Stimulated activated CD8-positive, alpha-beta memory T cell treated with anti-CD3 and anti-CD28 coated beads, Interleukin-2, amount 100 ng/mL, for 1 hour (primary cell): ENCODE measurements at regions not wholly inside any gene's neighbourhood (a gene's known extent, or its start where the extent isn't known, plus 50 kb on each side); places are given as distances from the start of the nearest gene placed in this dataset.

ENCODE experiments used
- DNase-seq, 2 donors: peaks; one replicate each; pipeline ENCODE4 v3.0.0-alpha.2; 2020; ENCODE audit warnings: low read depth in 2 of 2

DNA sequence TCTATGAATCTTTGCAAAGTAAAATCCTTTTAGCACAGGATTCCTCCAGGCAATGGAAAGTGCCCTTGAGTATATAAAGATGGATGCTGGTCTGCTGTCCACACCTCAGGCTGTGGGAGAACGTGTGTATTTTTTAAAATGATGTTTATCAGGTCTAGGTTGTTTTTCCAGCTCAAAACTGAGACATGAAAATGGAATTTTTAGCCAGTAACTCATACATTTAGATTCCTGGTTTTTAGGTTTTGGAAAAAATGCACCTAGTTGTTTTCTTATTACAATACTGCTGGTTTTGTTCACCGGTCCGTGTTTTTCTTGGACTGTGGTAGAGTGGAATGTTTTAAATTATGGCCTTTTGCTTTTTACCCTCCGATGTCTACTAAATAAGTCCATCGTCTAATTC lies 554.7 kb downstream of the SOX6 start:
- DNase-seq = no peak

DNA sequence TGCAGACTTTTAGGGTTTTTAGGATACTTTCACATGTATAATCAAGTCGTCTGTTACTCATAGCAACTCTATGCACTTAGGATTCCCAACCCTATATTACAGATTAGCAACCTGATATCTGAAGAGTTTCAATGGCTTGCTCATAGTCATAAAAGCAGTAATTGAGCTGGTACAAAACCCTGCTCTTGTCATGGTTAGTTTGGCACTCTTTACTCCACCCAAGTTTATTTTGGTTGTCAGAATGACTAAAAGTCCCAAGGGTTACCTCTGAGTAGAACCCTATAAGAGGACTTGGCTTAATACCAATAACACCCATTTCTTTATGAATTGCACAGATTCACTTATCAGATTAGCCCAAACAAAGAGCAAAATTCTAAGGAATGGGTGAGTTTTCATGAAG lies 550.6 kb downstream of the SOX6 start:
- no peak for DNase-seq

DNA sequence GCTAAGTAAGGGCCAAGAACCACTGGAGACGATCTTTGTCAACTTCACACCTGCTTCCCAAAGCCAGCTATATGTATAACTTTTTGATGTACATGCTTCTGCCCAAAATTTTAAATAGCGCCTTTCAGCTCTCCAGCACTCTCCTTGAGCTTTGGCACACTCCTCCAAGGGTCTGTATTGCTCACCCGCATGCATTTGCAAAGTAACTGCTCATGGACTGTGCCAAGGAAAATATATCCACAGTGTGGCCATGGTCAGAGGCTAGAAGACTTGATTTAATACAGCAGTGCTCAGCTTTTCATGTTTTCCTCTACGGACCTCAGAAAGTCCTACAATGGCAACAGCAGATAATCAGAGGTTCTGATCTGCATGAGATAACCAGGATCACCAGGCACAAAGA lies 550.1 kb downstream of the SOX6 start:
- DNase-seq = no peak

DNA sequence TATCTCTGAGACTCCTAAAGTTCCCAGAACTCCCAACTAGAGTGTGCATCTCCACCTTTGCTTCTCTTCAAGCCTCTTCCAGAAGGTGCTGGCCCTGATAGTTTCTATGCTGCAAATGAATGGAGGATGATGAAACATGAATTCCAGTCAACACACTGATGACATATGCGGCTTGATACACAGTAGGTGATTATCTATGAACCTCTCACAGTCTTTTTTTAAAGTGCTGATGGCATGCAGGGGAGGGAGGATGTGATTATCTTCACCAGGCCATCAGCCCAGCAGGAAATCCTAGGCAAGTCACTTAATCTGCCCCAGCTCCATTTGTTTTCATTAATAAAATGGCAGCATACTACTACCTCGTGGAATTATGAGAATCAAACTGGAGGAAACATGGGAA lies 548.5 kb downstream of the SOX6 start:
- DNase-seq = no peak

DNA sequence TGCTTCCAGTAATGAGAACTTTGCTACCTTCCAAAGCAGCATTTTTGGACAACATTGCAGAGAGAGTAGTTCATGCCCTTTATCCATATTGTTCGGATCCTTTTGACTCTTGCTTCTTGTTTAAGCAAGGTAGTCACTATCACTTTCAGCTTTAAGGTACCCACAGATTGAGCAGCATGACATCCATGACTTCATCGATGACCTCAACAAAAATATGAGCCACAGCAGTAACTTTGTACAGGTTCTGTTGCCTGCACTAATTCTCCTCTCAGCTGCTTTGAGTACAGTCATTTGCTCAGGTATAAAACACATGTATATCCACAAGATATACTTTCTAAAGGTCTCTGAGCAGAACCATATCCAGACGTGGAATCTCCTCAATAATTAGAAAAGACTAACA lies 546.3 kb downstream of the SOX6 start:
- DNase-seq = no peak

DNA sequence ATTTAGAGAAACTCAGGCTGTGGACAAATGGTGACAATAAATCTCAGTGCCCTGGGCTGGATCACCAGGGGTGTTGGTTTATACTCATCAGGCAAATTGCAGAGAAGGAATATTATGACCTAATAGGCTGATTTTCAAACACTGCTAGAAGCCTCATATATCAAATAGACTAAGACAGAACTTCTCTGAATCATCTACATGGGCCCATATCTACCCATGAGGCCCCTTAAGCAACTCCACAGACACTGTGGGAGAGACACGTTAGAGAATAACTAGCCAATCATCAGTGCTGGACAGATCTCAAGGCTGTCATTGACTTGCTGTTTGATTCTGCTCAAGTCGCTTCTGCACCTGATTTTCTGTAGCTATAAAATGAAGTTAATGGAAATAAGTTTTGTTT lies 545.8 kb downstream of the SOX6 start:
- DNase-seq = no peak

DNA sequence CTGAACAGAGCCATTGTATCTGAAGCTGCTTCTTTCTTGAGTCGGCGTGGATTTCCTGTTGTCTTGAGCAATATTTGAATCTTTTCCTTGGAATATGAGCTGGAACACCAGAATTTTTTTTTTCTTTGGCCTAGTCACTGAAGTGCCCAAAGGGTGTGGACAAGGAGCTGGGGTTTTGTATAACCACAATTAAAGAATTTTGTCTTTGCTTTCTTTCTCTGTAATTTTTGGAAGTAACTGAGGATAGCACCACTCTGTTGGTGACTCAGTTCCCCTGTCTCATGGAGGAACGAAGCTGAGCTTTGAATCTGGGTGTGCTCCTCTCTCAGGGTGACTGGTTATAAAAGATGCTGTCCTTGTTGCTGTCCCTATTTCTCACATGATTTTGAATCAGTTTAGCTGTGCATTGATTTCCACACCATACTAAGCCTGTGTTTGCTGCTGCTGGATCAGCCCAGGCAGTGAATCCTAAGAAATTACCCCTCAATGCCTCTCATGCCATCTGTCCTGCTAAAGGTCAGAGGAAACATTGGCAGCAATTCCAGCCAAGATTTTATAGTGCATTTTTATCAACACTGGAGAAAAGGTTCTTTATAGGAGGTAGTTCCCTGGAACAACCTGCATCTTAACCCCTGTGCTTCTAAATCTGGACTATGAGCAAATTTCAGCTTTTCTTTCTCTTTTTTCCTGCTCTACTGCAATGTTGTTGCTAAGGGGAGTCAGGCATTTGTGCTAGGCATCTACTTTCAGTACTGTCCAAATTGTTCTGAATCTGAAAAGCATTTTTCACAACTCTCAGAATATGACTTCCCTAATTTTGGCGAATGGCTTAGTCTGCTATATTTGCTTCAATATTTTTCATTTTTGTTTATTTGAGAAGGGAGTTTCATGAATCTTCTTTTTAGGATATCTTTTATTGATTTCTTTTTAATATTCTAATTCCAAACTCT lies 540.8 kb downstream of the SOX6 start:
- DNase-seq = no peak

DNA sequence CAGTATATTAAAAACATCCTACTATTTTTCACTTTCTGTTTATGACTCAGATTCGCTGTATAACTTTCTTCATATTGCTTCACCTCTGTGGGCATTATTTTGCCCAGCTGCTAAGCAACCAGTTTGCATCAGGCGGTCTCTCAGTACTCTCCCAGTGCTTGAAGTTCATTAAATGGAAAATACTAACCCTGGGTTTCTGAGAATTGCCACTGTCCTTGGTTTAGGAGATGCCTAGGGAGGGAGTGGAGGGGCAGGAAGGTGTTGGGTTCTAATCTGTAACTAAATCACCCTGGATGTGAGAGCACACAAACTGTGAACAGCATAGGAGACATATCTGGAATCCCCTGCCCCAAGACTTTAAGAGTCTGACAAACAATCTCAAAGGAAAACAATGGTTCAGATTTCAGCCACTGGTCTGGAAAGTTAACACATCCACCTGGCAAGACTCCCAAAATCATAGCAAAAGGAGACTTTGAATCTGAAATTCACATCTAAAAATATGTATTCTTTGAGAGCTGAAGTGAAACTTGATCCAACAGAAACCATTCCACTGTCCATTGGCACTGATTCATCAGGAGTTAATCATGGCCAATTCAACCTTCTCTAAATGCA lies 540.0 kb downstream of the SOX6 start:
- DNase-seq = no peak

DNA sequence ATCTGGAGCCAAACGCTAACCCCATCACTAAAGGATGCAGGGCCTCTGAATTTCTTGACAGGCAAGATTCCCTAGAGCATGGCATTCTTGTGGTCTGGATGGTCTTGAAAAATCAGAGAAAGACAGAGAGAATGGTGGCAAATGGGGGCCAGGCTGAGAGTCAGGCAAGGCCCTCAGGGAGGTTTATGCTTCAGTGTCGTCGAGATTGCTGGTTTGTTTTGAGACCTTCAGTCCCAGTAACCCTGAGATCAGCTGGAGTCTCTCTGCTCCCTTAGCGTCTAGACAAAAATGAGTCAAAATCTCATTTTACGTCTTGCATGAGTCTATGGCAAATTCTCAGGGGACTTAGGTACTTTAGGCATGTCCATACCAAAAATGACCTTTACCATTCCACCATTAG lies 539.3 kb downstream of the SOX6 start:
- no peak for DNase-seq

DNA sequence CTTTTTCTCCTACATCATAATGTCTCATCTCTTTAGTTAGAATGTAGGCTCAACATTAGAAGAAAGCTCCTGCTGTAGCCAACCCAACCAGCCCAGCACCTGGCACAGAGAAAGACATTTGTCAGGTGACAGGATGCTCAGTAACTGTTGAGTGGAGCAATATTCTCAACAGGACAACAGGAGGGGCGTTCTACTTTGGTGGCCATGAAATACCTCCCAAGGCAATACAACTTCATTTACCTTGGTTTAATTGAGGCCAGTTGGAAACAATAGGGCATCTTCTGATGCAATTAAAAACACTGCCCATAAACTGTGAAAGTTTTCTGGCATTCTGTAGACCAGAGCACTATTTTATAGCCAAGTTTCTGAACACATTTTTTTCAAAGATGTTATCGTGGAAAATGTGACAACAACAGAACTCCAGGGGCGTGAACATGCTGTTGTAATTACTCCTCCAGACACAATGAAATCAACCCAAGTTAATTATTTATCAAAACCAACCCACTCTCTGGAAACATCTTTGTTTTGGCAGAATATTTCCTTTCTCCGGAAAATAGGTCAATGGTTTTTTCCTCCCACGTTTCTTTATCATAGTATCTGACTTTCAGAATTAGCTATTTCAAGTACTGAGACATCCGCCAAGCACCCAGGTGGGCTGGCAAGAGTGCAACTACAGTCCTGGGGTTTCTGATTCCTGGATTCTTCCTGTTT lies 538.1 kb downstream of the SOX6 start:
- DNase-seq = no peak

DNA sequence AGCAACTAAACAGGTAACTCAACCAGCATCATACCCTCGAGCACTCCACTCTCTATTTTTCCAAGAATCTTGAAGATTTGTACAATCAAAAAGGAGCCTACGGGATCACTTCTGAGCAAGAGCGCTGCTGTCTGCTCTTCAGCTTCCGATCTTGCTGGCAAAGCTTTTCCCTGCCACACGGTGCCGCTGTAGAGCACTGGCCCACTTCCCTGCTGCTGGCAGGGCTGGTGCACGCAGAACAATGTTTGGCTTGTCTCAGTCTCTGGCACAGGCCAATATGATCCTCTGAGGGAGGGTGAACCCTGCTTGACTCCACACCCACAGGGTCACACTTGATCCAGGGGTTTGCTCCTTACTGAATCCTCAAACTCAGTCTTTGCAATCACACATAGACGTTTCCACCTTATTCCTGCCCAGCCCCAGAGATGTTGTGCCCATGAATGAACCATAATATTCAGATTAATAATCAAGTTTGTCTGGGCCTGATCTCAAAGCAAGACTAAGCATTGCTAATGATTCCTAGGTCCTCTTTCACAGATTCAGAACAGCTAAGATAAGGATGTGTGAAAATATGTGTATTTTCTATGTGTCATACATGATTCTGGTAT lies 536.6 kb downstream of the SOX6 start:
- no peak for DNase-seq

DNA sequence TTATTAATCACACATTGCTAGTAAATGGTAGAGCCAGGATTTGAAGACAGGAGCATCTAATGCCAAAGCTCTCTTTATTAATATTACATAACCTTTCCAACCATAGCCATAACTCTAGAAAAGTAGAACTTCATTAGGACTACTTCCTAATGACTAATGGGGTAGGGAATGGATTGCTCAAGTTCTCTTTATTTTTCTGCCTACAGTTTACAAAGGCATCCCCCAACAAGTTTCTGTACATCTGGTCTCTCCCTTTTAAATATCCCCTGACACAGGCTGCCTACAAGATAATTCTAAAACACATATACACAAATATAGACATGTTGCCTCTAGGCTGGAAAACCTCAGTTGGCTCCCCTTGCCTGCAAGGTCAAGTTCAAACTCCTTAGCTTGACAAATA lies 534.9 kb downstream of the SOX6 start:
- DNase-seq = no peak

DNA sequence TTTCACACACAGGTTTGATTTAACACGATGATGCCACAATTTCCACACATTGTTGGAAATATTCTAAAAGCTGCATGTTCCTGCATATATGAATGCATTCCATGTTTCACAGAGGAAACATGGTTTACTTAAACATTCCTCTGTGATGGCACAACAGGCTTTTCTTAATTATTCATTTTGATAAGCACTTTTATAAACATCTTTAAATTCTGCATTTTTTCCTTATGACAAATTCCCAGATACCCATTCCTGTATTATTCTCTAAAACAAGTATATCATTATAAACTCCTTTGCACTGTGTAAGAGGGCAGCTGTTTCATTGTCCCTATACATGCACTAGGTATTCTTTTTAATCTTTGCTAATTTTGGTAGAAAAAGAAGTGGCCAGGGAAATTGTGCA lies 532.3 kb downstream of the SOX6 start:
- DNase-seq = no peak

DNA sequence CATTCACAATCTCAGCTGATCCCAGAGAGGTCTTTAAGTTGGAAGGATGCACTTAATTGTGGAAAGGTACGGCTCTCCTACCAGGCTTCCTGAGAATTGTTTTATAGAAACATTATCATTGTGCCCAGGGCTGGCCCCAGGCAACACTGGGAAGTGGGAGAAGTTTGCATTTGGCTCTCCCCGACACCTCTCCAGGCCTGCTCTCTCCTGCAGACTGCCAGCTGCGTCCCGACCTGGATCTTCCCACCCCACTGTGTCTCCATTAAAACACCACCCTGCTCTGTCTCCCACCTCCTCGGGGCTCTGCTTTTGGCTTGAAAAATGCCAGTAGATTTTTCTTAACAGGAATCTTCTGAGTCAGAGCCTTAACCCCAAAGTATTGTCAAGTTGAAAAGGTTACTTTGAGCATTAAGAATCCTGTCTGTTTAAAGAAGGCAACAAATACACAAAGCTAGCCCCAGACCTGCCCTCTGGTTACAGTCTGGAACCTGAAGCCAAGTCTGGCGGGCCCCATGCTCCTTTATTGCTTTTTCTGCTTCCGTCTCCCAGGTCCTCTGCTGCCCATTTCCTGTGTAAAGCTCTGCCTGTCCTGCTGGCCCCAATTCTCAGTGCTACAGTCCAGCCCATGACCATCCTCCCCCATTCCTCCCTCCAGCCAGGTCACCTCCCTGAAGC lies 530.2 kb downstream of the SOX6 start:
- DNase-seq = no peak

DNA sequence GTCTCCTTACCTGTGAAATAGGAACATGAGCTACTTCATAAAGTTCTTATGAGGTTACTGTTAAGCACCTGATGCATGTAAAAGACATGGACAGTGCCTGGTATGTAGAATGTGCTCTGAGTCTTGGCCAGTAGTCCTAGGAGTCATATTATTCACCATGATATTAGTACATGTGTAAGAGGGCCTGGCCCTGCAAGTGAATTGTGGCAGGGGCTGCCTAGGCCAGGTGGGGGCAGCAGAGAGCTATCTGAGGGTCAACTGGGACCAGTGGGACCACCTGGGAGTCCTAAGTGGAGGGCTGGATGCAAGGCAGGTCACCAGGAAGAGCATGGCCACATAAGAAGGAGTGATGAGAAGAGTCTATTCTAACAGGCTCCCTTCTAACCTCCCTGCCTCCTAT lies 529.5 kb downstream of the SOX6 start:
- DNase-seq = no peak

DNA sequence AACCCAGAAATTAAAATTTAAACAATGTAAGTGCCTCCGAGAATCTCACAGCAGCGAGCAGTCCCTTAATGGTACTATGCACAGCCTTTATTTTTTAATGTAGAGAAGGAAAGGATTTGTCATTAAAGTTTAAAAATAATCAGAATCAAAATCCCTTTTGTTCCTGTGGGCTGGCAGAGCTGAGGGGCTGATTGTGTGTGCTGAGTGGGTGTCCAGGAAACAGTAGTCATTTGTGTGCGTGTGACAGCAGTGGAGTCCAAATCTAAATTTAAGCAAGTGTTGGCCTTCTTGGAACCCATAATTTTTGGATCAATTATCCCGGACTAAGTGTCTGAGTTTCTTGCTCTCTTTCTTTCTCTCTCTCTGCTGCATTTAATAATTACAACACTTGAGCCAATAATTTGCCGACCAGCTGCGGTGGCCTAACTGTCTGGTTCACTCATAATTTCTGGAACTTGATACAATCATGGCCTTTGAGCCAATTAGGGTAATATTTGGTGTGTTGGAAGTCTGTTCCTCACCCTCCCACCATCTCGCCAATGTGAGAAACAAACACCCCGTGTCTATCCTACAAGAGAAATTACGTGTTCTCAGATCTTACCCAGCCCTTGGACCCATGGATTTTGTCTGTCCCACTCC lies 528.0 kb downstream of the SOX6 start:
- no peak for DNase-seq

DNA sequence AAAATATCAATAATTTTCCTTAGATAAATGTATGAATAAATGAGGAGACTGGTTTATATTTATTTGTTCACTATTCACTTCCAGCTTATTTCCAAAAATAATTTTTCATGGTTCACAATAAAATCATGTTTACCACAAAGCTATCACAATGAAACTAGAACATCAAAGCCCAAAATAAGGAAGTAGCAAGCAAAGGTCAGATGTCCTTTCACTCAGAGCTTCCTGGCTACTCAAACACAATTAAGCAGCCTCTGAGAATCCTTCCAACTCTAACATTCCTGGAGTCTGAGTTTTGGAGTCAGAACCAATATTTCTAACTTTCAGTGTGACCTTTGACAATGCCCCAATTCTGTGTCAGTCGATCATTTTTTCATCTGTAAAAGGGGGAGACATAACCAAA lies 527.0 kb downstream of the SOX6 start:
- DNase-seq = no peak

DNA sequence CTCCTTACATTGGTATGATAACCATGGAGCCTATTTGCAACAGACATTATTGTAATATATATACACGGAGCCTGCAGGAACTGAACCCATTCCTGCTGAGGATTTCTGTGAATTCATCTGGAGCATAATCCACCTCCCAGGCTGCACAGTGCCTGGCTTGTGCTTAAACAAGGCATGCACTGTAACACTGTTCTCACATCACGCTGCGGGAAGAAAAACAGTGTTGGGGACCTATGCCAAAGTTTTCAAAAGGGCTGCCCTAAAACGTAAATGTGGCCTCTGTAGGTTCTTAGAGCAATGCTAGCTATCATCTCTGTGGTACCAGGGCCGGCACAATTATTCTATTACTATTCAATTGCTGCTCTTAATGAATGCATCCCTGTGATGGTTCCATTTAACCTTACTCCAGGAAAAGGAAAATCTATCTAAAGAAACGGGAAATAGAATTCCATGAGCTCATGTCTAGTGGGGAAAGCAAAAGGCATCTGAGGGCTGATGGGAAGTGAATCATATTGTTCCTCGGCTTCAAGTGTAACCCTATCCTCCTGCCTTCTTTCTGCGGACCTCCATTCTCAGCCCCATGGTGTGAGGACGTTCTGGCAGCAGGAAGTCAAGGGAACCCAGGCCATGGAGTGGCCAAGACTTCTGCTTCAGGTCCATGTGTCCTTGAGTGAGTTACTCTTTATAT lies 525.5 kb downstream of the SOX6 start:
- DNase-seq = no peak

DNA sequence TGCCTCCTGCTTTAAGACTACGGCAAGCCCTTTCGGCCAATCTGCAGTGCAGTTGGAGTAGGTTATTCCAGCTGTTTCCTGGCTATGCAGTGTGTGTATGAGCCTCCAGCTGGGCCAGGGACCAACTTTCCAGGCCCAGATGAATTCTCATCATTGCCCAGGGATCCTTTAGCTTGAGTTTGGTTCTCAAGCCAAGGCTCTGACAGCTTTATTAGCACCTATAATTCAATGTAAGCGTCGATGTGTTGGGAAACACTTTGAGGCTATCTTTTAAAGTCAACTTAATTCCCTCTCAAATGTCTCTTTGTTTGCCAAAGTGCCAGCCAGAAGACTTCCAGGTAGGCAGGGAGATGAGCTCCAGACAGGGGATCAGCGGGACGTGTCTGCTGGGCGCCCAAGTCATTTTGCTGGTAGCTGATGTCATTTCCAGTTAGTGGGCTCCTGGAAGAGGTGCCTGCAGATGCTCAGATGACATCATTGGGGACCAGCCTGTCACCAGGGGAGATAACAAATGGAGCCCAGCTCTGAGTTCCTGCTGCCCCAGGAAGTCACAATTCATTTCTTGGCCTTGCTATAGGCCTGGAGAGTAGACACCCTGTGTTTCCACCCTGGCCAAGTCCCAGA lies 520.4 kb downstream of the SOX6 start:
- no peak for DNase-seq

DNA sequence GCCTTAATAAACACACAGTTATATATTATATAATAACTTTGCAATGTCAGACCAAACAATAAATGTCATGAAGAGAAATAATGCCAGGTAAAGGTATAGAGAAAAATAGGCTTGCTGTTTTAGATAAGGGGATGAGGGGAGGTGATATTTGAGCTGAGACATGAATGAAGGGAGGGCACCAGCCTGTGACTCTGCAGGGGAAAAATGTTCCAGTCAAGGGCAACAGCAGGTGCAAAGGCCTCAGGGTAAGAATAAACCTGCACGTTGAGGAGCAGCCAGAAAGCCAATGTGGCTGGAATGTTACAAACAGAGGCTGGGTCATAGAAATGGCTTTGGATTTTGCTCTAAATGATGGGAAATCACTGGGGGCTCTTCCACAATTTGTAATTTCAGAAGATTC lies 519.6 kb downstream of the SOX6 start:
- DNase-seq = no peak
